Tongue (tissue), 1 donor: ENCODE measurements at regions not wholly inside any gene's neighbourhood (a gene's known extent, or its start where the extent isn't known, plus 50 kb on each side); places are given as distances from the start of the nearest gene placed in this dataset.
"Not testable (repeated sequence)": the region's sequence is repeated elsewhere in the genome, so short reads cannot be mapped to it uniquely, and the experiment has no call there.

Experiments
- DNase-seq: peaks from one replicate; pipeline ENCODE4 v3.0.0-alpha.2; 2015

- not testable (repeated sequence) for DNase-seq
These were observed 538.3 kb downstream of the KIF2B start for GRCh38 chr17:54361073-54361472.

GRCh38 chr17:54368906-54369305 is 531.7 kb upstream of the TOM1L1 start:
- DNase-seq: no peak

DNA sequence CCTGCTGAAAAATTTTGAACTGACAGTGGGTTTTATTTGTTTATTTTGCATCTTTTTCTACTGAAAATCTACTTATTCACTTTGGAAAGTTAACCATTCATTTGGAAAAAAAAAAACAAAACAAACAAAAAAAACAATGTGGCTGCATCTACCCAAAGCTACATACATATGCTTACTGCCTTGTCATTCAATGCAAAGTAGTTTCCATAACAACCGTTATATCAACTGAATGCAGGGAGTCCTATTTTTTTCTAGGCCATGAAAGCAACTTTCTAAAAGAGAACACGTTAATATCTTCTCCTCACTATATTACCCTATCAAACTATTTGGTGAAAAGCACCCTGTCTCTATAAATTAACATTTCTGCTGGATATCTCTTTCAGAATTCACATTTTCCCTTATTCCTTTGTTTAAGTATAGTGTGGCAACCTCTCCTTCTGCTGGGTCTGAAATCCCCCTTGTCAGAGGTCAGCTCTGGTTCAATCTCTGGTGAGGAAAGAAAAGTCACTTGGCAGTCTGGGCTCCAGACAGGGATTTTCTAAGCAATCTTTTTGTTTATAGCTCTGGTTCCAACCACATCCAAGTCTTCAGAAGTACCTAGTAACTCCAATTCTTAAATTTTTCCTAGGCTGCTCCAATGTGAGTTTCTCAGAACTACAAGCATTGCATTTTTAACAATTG is 528.4 kb upstream of the TOM1L1 start:
- no peak for DNase-seq

DNA sequence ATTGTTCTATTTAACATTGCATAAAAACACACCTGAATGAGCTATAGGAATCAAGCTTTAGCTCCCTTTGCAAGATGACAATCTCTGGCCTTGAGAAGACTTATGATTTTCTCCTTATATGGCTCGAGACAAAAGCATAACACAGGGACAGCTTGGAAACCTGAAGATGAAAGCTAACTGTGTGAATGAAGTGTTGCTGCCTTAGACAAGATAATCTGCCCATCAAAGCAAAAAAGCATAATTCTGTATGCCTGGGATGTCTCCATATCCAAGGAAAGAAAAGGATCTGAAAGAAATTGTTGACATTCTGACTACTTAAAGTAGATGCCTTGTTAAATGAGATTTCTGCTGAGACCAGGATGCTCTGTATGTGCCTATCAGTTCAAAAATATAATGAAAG is 526.7 kb upstream of the TOM1L1 start:
- DNase-seq: no peak

DNA sequence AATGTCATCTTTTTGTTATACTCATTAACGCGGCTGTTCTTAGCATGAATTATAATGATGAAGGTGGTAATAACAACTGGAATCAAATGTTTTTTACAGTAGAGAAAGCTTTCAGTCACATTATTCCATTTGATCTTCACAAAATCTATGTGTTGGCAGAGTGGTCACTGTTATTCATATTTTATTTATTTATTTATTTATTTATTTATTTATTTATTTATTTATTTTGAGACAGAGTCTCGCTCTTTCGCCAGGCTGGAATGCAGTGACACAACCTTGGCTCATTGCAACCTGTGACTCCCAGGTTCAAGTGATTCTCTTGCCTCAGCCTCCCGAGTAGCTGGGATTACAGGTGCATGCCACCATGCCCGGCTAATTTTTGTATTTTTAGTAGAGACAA is 524.2 kb upstream of the TOM1L1 start:
- not testable (repeated sequence) for DNase-seq

- DNase-seq: no peak
These were observed 519.2 kb upstream of the TOM1L1 start for GRCh38 chr17:54381482-54381881.

- no peak for DNase-seq
These were observed 496.4 kb upstream of the TOM1L1 start for GRCh38 chr17:54404259-54404658.

DNA sequence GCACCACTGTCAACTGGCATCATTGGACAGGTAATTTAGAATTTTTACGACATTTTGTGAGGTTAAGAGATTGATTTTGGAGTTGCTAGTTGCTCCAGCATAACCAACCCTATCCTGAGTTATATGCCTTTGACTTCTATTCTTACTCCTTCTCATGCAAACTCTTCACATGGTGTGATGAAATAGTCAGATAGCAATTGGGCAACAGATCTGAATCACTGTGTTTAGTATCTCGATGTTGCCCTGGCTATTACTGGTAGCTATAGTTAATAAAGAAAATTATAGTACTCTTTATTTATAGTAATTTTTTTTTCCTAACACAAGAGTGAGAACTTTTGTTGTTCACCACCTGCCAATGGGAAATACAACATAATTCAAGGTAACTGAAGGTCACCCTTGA is 494.8 kb upstream of the TOM1L1 start:
- no peak for DNase-seq

GRCh38 chr17:54408731-54409130 is 491.9 kb upstream of the TOM1L1 start:
- DNase-seq: no peak

GRCh38 chr17:54418467-54418866 is 482.2 kb upstream of the TOM1L1 start:
- DNase-seq: no peak

- no peak for DNase-seq
These were observed 475.0 kb upstream of the TOM1L1 start for GRCh38 chr17:54425671-54426070.

GRCh38 chr17:54426296-54426886 is 474.3 kb upstream of the TOM1L1 start:
- DNase-seq: peak; percentile 48

DNA sequence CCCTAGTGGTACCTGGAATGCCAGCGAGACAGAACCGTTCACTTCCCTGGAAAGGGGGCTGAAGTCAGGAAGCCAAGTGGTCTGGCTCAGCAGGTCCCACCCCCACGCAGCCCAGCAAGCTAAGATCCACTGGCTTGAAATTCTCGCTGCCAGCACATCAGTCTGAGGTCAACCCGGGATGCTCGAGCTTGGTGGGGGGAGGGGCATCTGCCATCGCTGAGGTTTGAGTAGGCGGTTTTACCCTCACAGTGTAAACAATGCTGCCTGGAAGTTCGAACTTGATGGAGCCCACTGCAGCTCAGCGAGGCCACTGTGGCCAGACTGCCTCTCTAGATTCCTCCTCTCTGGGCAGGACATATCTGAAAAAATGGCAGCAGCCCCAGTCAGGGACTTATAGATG is 464.7 kb upstream of the TOM1L1 start:
- no peak for DNase-seq

DNA sequence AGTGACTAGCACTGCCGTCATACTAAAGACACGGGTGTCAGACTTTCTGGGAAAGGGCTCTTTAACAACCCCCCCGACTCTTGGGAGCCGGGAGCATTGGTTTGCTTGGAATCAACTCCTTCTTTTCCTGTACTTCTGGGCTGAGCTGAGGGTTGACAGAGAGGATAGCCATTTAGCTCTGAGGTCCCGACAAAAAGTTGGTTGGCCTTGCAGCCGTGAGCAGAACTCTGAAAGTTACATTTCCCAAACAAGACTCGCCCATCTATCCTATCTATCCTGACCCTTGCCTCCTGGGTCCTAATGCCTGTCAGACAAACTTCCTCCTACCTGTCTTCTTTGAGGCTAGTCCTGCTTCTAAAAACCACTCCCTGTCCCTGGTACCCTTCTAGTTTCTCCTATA is 460.8 kb upstream of the TOM1L1 start:
- no peak for DNase-seq

DNA sequence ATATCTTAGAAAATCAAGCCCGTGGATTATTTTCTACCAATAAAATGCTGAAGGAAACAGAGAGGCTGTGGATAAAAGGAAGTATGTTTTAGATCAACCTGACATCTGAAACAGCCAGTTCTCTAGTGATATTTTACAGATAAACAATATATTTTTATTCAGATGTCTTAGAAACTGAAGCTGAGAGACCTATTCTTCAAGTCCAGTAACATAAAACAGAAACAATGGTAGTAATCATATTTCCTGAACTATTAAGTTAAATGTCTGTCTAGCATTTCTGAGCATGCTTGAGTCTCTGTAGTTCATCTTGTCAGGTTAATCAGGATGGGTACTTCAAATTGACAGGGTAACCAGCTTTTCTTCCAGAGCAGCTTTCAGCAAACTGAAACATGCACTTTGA is 449.6 kb upstream of the TOM1L1 start:
- DNase-seq: peak; percentile 4

GRCh38 chr17:54452666-54453348 is 447.8 kb upstream of the TOM1L1 start:
- DNase-seq: no peak

DNA sequence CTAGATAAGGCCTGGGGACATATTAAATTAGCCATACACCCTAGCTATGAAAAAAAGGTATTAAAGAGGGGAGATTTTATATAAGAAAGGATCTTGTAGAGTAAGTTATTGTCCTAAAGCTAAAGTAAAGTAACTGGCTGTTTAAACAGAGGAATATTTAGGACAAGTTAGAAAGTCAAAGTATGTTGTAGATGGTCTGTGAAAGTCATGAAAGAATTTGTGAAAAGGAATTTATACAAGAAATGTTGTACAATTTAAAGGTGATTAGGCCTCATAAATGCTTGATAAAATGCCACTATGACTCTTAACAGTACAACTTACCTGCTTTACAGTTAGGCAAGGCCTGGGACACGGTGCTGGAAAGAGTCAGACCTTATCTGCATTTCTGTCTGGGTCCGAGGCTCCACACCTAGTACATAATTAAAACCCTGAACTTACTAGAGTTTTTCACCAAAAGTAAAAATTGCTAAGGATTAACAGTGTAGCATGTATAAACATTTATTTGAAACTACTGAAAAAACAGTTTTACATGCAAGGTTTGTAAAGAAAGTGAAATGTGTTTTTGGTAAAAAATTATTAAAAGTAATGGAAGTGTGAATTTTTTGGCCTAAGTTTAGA is 445.3 kb upstream of the TOM1L1 start:
- DNase-seq: no peak

GRCh38 chr17:54465443-54465842 is 435.2 kb upstream of the TOM1L1 start:
- DNase-seq: not testable (repeated sequence)

DNA sequence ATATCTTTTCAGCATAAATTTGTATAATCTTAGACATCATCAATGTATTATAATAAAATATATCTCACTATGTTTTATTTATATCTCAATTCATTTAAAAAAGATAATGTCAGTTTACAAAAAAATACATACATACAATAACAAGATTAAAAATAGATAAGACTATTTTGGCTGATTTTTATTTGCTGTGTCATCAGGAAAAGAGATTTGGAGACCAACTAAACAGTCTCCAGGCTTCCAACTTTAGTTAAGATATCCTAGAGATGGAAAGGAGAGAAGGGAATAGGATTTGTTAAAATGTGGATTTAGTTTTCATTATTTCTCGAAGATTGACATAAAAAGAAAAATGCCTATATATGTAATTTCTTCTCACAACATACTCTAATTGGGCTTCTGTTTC is 433.8 kb upstream of the TOM1L1 start:
- no peak for DNase-seq

DNA sequence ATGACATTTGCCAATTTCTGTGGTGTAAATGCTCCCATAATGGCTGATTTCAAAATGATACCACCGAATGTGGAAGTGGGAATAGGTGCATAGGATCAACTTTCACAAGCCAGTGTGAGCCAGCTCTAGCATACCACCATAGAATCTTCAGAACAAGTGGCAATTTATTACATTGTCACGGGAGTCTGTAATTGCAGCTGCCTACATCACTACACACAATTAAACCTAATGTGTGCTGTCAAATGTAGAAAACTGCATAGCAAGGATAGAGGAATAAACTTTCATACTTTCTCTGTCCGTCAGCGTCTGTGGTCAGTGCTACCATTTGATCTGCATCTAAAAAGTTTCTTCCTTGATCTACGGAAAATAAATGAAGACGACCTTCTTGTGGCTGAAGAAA is 417.8 kb upstream of the TOM1L1 start:
- DNase-seq: no peak

DNA sequence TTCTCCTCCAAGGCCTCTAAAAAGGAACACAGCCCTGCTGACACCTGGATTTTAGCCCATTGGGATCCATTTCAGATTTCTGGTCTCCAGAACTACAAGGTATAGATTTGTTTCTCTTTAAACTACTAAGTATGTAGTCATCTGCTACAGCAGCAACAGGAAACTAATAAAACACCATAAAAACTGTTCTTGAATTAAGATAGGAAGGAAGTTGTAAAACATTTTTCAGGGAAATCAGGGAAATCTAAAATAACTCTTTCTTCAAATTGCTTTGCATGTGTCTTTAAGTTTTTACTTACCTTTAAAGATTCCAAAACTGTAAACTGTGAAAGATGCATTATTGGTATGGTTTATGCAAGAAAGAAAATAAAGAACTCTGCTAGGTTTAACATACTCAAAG is 407.0 kb upstream of the TOM1L1 start:
- no peak for DNase-seq

GRCh38 chr17:54494721-54495715 is 405.6 kb upstream of the TOM1L1 start:
- DNase-seq: no peak
